ENCODE measurements at regions not wholly inside any gene's neighbourhood (a gene's known extent, or its start where the extent isn't known, plus 50 kb on each side); places are given as distances from the start of the nearest gene placed in this dataset.

DNA sequence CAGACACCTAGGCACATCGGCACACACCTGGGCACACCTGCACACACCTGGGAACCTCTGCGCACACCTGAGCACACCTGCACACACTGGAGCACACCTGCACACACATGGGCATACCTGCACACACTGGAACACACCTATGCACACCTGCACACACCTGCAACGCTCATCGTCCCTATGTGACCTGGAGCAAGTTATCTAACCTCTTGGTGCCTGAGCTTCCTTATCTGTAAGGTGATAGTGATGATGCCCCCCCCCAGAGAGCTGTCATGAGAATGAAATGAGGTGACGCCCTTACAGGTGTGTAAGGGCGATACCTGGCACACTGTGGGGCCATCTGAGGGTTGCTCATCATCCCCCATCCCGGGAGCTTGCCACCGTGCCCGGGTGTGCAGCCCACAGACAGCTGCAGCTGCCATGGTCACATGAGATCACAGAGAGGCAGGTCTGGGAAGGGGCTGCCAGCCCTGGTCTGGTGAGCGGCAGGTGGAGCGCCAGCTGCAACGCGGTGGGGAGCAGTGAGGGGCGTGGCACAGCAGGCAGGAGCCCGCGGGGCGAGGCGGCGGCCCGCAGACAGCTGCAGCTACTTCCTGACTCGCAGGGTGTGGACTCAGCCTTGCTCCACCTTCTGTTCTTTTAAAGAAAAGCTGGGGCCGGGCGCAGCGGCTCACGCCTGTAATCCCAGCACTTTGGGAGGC lies 59.9 kb upstream of the FBRSL1 start:
- H3K27me3 Mint-ChIP-seq (ENCODE audit: low read depth) = no peaks in the 10 kb centered on the region
- ATAC-seq (replicated peaks in 1 of 2) = peak; percentile 88
- H3K4me3 Mint-ChIP-seq = peak overlapping the region; percentile 71 to 76
- H3K9me3 Mint-ChIP-seq = peaks cover 0 to 2% of the 10 kb centered on the region in 2 donors
- no peaks in the 10 kb centered on the region for H3K36me3 Mint-ChIP-seq (ENCODE audit: insufficient read depth in 2 of 2)
- peak; percentile 55 for DNase-seq
- no peak overlapping the region for H3K27ac Mint-ChIP-seq
- H3K4me1 Mint-ChIP-seq (ENCODE audit: low read depth) = peaks cover 16% of the 10 kb centered on the region

DNA sequence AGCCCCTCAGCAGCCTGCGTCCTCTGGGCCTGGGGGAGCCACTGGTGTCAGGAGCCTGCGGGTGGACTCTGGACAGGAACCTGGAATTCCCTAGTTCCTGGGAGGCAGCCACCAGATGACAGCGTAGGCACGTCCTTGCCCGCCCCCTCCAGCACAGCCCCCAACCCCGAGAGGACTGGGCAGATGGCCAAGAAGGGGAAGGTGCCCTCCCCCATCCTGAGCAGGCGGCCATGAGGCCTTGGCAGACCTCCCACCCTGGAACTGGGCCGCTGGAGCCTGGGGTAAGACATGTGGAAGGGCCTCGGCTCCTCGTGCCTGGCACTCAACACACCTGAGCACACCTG lies 60.4 kb upstream of the FBRSL1 start:
- no peak for ATAC-seq (replicated peaks in 1 of 2)
- no peak for DNase-seq
- Mint-ChIP-seq H3K9me3 (peaks cover 4% of the 10 kb centered on the region in 2 donors), H3K27ac (no peak overlapping the region), H3K27me3 (ENCODE audit: low read depth) (no peaks in the 10 kb centered on the region), H3K4me3 (no peak overlapping the region), H3K4me1 (ENCODE audit: low read depth) (peaks cover 16% of the 10 kb centered on the region), H3K36me3 (ENCODE audit: insufficient read depth in 2 of 2) (peaks cover 0 to 2% of the 10 kb centered on the region in 2 donors)

DNA sequence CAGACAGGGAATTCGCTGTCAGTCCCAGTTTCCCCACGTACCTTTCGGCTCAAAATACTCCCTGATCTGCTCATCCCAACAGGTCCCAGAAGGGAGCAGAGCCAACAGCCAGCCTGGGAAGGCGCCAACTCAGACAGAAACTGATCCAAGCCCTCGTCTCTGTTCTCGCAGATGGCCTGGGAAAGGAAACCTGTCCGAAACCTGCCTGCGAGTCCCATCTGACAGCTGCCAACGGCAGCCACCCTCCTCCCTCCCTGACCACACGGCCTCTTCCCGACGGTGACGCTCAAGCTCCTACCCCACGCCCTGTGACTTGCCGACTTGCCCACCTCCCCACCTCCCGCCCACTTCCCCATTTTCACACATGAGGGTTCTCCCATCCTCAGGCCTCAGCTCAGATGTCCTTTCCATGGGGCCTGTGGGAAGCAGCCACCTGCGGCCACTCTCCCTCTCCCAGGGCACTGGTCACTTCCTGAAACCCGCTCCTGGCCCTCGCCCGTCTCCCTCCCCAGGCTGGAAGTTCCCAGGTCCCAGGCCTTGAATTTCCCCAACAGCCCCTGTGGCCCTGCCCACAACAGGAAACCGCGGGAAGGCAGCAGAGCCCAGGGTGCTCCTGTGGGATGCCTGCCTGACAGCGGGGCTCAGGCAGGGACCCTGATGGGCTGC lies 60.9 kb upstream of the FBRSL1 start:
- Mint-ChIP-seq H3K27me3 (ENCODE audit: low read depth) (no peaks in the 10 kb centered on the region), H3K36me3 (ENCODE audit: insufficient read depth in 2 of 2) (peaks cover 0 to 2% of the 10 kb centered on the region in 2 donors), H3K27ac (no peak overlapping the region), H3K4me1 (ENCODE audit: low read depth) (peaks cover 16% of the 10 kb centered on the region), H3K9me3 (peaks cover 4% of the 10 kb centered on the region in 2 donors), H3K4me3 (no peak overlapping the region)
- DNase-seq (no peak), ATAC-seq (replicated peaks in 1 of 2) (no peak)

DNA sequence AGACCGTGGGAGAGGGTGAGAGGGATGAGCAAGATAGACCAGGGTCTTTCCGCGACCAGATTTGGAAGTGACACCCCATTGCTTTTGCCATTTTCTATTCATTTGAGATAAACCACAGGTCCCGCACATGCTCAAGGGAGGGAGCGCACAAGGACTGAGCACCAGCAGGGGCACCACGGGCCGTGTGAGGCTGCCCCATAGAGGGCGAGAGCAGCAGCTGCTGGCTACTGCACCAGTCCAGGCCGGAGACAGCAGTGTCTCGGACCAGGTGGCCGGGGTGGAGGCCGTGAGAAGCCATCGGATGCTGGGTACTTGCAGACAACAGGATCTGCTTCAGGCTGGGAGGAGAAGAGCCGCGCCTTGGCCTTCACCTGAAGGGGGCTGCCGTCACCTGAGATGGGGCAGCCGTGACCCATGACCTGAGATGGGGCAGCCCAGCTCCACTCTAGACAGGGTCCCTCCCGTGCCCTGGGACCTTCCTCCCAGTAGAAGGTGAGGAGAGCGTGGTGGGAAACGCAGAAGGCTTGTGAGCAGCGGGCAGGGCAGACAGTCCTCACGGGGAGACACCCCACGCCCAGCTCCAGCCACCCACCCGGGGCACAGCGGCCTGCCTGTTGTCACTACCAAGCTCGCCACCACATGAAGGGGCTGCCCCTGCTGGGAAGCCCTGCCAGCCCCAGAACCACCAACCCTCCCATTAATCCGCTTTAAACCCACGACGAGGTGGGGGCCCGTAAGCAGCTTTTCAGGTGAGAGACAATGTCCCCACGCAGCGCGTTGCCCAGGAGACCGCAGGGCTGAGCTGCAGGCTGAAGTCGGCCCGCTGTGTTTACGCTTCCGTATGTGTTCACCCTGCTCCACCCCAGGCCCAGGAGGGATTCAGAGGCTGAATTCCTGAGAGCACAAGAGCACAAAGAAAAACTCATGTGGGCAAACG lies 61.7 kb upstream of the FBRSL1 start:
- ATAC-seq (replicated peaks in 1 of 2) = no peak
- no peaks in the 10 kb centered on the region for H3K27me3 Mint-ChIP-seq (ENCODE audit: low read depth)
- H3K4me3 Mint-ChIP-seq = no peak overlapping the region
- no peak overlapping the region for H3K27ac Mint-ChIP-seq
- peaks cover 4% of the 10 kb centered on the region in 2 donors for H3K9me3 Mint-ChIP-seq
- no peak for DNase-seq
- H3K36me3 Mint-ChIP-seq (ENCODE audit: insufficient read depth in 2 of 2) = peaks cover 0 to 2% of the 10 kb centered on the region in 2 donors
- H3K4me1 Mint-ChIP-seq (ENCODE audit: low read depth) = peaks cover 14% of the 10 kb centered on the region

DNA sequence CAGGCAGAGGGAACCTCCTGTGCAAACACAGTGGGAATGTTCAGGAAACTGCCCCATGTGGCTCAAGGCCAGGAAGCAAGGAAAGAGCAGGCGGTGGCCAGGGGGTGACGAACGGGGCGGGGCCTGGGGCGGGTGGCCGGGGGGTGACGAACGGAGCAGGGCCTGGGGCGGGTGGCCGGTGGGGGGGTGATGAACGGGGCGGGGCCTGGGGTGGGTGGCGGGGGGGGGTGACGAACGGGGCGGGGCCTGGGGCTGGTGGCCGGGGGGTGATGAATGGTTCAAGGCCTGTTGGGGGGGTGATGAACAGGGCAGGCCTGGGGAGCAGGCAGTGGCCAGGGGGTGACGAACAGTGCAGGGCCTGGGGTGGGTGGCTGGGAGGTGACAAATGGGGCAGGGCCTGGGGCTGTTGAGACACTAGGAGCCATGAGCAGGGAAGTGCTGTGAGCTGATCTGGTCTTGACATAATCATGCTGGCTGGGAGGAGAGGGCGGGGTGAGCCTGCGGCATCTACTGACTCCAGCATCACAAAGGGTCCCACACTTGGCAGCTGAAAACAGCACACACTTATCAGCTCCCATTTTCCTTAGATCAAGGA lies 62.7 kb upstream of the FBRSL1 start:
- no peak for DNase-seq
- Mint-ChIP-seq H3K27me3 (ENCODE audit: low read depth) (no peaks in the 10 kb centered on the region), H3K4me3 (no peak overlapping the region), H3K27ac (no peak overlapping the region), H3K36me3 (ENCODE audit: insufficient read depth in 2 of 2) (peaks cover 0 to 2% of the 10 kb centered on the region in 2 donors), H3K4me1 (ENCODE audit: low read depth) (peaks cover 19% of the 10 kb centered on the region), H3K9me3 (peaks cover 4% of the 10 kb centered on the region in 2 donors)
- ATAC-seq (replicated peaks in 1 of 2) = no peak

DNA sequence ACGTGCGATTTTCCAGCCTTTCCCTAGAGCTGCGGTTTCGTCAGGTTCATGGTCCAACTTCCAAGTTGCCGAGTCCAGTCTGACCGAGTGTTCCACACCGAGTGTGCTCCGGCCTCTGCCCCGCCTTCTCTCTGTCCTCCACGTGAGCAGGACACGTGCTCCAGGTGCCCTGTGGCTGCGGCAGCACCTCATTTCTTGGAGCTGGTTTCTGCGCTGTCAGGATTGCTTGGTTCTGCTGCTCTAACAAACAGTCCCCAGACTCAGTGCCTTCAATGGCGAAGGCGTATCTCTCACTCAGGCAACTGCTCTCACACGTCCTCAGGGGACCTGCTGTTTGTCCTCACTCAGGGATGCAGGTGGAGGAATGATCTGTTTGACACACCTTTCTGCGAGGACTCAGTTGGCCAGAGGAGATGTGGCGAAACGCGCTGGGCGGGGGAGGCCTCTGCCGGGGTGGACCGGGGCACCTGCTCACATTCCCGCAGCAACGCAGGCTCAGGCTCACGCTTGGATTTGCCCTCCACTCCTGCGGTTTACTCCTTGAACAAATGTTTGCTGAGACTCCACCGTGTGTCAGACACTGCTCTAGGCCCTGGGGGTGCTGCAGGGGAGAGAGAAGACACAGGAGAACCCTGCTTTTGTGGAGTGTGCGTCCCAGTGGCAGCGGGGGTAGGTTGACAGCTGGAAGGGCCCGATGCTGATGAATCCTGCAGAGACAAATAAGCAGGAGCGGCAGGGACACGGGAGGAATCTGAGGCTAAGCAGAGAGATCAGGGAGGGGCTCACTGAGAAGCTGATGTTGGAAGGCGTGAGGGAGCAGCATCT lies 63.4 kb upstream of the FBRSL1 start:
- no peak overlapping the region for H3K27ac Mint-ChIP-seq
- no peaks in the 10 kb centered on the region for H3K27me3 Mint-ChIP-seq (ENCODE audit: low read depth)
- H3K4me1 Mint-ChIP-seq (ENCODE audit: low read depth) = peaks cover 19% of the 10 kb centered on the region
- ATAC-seq (replicated peaks in 1 of 2) (no peak), DNase-seq (no peak)
- H3K4me3 Mint-ChIP-seq = no peak overlapping the region
- H3K9me3 Mint-ChIP-seq = peaks cover 4% of the 10 kb centered on the region in 2 donors
- peaks cover 0 to 2% of the 10 kb centered on the region in 2 donors for H3K36me3 Mint-ChIP-seq (ENCODE audit: insufficient read depth in 2 of 2)

DNA sequence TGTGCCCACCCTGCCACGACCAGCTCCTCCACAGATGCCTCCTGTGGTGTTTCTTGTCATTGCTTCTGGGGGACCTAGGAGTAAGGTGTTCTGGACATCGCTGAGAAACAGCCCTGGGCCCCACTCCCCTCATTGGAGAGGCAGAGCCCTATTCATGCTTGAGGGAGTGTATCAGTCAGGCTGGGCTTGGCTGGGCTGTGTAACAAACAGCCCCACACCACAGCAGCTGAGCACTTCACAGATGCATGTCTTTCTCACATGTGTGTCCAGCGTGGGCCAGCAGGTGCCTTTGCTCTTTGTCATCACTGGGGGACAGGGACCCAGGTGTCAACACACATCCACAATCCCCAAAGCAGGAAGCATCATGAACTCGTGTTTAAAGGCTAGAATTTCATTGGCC lies 65.1 kb upstream of the FBRSL1 start:
- ATAC-seq (replicated peaks in 1 of 2) (no peak), DNase-seq (no peak)
- H3K36me3 Mint-ChIP-seq (ENCODE audit: insufficient read depth in 2 of 2) = peaks cover 0 to 2% of the 10 kb centered on the region in 2 donors
- H3K27me3 Mint-ChIP-seq (ENCODE audit: low read depth) = peaks cover 1% of the 10 kb centered on the region
- H3K4me3 Mint-ChIP-seq = no peak overlapping the region
- peaks cover 7% of the 10 kb centered on the region for H3K4me1 Mint-ChIP-seq (ENCODE audit: low read depth)
- H3K27ac Mint-ChIP-seq = no peak overlapping the region
- peaks cover 4% of the 10 kb centered on the region in 2 donors for H3K9me3 Mint-ChIP-seq

DNA sequence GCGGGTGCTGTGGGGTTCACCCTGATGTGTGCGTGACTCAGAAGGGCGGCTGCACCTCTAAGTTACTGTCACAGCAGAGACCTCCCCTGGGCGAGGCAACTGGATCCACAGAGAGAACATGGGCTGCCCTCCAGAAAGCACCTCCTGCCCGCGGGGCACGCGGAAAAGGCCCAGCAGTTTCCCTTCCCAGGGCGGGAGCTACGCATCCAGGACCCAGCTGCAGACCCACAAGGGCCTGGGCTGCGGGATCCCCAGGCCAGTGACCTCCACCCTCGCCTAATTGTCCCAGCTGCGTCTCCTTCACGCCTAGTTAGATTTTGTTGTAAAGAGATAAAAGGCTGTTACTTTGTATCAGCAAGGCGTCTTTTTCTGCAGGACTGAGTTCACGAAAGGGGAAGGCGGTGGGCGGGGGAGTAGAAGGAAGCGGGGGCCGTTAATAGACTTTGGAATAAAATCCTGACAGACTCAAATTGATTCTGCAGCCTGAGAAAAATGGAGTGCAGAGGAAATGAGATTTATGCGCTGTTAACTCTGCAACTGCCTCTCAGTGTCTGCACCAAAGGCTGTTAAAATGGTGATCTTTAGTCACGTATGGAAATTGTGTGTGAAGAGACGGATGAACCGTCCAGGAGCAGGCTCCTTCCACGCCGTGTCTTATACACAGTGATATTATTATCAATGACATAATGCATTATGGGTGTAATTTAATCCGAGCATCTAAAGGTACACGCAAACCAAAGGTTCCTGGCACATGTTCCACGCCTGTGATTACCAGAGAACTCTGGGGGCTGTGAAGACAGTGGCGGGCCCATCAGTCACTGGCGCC lies 65.9 kb upstream of the FBRSL1 start:
- peaks cover 4% of the 10 kb centered on the region in 2 donors for H3K9me3 Mint-ChIP-seq
- H3K4me1 Mint-ChIP-seq (ENCODE audit: low read depth) = peaks cover 7% of the 10 kb centered on the region
- peaks cover 0 to 2% of the 10 kb centered on the region in 2 donors for H3K36me3 Mint-ChIP-seq (ENCODE audit: insufficient read depth in 2 of 2)
- H3K27me3 Mint-ChIP-seq (ENCODE audit: low read depth) = peaks cover 5% of the 10 kb centered on the region
- H3K27ac Mint-ChIP-seq = no peak overlapping the region
- ATAC-seq (replicated peaks in 1 of 2) = no peak
- DNase-seq = no peak
- H3K4me3 Mint-ChIP-seq = no peak overlapping the region

DNA sequence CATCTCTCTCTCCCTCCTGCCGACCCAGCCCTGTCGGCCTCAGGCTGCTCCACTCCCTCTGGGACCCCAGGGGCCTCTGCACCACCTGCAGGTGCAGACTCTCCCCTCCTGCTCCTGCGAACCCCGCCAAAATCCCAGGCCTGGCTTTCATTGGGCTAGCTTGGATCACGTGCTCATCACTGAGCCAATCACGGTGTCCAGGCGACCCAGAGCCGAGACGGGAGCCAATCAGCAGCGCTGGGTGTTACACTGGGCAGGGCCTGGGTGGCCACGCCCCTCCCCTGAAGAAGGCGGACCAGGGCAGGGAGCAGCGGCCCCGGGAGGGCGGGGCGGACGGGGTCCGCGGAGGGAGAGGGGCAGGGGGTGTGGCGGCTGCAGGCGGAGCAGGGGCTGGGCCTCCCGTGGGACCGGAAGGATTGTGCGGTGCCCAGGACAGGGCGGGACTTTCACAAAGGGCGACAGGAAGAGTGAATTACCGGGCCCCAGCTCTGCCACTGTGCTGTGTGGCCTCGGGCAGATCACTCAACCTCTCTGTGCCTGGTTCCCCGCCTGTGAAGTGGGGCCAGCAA lies 66.6 kb upstream of the FBRSL1 start:
- H3K4me3 Mint-ChIP-seq = no peak overlapping the region
- peaks cover 5% of the 10 kb centered on the region for H3K27me3 Mint-ChIP-seq (ENCODE audit: low read depth)
- DNase-seq (no peak), ATAC-seq (replicated peaks in 1 of 2) (peak; percentile 30 to 34)
- H3K27ac Mint-ChIP-seq = no peak overlapping the region
- H3K9me3 Mint-ChIP-seq = peaks cover 4% of the 10 kb centered on the region in 2 donors
- peaks cover 0 to 2% of the 10 kb centered on the region in 2 donors for H3K36me3 Mint-ChIP-seq (ENCODE audit: insufficient read depth in 2 of 2)
- peaks cover 7% of the 10 kb centered on the region for H3K4me1 Mint-ChIP-seq (ENCODE audit: low read depth)

DNA sequence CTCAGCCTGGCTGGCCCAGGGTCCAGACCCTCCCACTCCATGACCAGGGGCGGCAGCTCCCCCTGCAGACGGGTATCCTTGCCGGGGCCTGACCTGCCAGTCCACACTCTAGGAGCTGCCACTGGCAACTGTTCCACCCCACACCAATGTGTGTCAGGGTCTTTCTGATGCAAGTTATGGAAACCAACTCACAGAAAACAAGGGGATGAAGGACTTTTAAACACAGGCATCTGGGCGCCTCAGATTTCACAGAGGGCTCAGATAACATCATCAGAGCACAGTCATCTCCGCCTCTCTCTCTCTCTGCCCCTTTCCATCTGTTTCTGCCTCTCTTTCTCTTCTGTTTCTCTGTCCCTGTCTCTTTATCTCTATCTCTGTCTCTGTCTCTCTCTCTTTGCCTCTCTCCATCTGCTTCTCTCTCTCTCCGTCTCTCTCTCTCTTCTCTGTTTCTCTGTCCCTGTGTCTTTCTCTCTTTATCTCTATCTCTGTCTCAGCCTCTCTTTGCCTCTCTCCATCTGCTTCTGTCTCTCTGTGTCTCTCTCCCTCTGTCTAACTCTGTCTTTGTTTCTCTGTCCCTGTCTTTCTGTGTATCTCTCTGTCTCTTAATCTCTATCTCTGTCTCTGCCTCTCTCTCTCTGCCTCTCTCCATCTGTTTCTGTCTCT lies 67.4 kb upstream of the FBRSL1 start:
- ATAC-seq (replicated peaks in 1 of 2) (peak; percentile 34 to 54), DNase-seq (no peak)
- Mint-ChIP-seq H3K36me3 (ENCODE audit: insufficient read depth in 2 of 2) (peaks cover 0 to 2% of the 10 kb centered on the region in 2 donors), H3K4me1 (ENCODE audit: low read depth) (peaks cover 7% of the 10 kb centered on the region), H3K9me3 (peaks cover 4% of the 10 kb centered on the region in 2 donors), H3K27me3 (ENCODE audit: low read depth) (peaks cover 5% of the 10 kb centered on the region), H3K4me3 (no peak overlapping the region), H3K27ac (no peak overlapping the region)

DNA sequence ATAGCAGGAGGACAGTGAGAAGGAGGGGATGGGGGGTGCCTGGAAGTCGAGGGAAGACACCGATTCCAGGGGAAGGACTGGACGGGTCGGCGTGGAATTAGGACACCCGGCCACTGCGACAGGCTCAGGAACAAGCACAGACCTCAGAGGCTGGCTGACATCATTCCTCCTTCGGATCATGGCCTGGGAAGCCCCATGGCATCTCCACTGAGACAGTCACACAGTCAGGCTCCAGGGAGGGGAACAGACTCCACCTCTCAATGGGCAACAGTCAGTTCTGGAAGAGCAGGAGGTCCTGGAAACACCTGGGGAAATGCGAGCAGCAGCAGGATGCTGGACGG lies 67.9 kb upstream of the FBRSL1 start:
- peaks cover 4% of the 10 kb centered on the region in 2 donors for H3K9me3 Mint-ChIP-seq

More for the DNA sequence above, 67.9 kb upstream of the FBRSL1 start:
- no peak overlapping the region for H3K4me3 Mint-ChIP-seq
- H3K27me3 Mint-ChIP-seq (ENCODE audit: low read depth) = peaks cover 5% of the 10 kb centered on the region
- DNase-seq (no peak), ATAC-seq (replicated peaks in 1 of 2) (no peak)
- peaks cover 7% of the 10 kb centered on the region for H3K4me1 Mint-ChIP-seq (ENCODE audit: low read depth)
- H3K27ac Mint-ChIP-seq = no peak overlapping the region
- H3K36me3 Mint-ChIP-seq (ENCODE audit: insufficient read depth in 2 of 2) = peaks cover 0 to 2% of the 10 kb centered on the region in 2 donors
